RWPE2 (cell line): ENCODE measurements at regions not wholly inside any gene's neighbourhood (a gene's known extent, or its start where the extent isn't known, plus 50 kb on each side); places are given as distances from the start of the nearest gene placed in this dataset.
A peak's percentile ranks its signal among the peaks of the same experiment; 100 is the strongest.

Source experiments
- ATAC-seq: fragments of 200-7000 bp; cut with Tn5 transposase; 3 replicates; pipeline ENCODE4 v1.9.1; 2021; ENCODE audit warnings: low read depth
- DNase-seq: peaks from one replicate; pipeline ENCODE4 v3.0.0-alpha.2; 2020; ENCODE audit warnings: low spot score
- H3K27ac ChIP-seq: fragments of 450-650 bp; 2 replicates; pipeline ENCODE4 v1.5.1; 2017; ENCODE audit warnings: mild to moderate bottlenecking; ENCODE audit not compliant: poor library complexity, severe bottlenecking
- H3K27me3 ChIP-seq: fragments of 250-450 bp; sonication (Bioruptor Pico); 2 replicates; pipeline ENCODE4 v1.5.1; 2021; ENCODE audit warnings: mild to moderate bottlenecking, moderate library complexity; ENCODE audit not compliant: insufficient read depth, poor library complexity, severe bottlenecking
- H3K36me3 ChIP-seq: fragments of 250-450 bp; sonication (Bioruptor Pico); 2 replicates; pipeline ENCODE4 v1.5.1; 2020; ENCODE audit warnings: low read depth, mild to moderate bottlenecking, moderate library complexity
- H3K4me1 ChIP-seq: fragments of 250-450 bp; sonication (Bioruptor Pico); 2 replicates; pipeline ENCODE4 v1.5.1; 2021; ENCODE audit warnings: mild to moderate bottlenecking, moderate library complexity; ENCODE audit not compliant: insufficient read depth, poor library complexity, severe bottlenecking
- H3K4me3 ChIP-seq: fragments of 250-450 bp; sonication (Bioruptor Pico); 2 replicates; pipeline ENCODE4 v1.5.1; 2021; ENCODE audit warnings: mild to moderate bottlenecking, moderate library complexity; ENCODE audit not compliant: severe bottlenecking
- H3K9me3 ChIP-seq: fragments of 250-450 bp; sonication (Bioruptor Pico); 2 replicates; pipeline ENCODE4 v1.5.1; 2021; ENCODE audit warnings: mild to moderate bottlenecking, moderate library complexity; ENCODE audit not compliant: severe bottlenecking
- TF ChIP-seq, protein P1 (sequence below): fragments of 450-650 bp; IDR thresholded peaks from one replicate; pipeline ENCODE4 v1.5.1; 2017; ENCODE audit warnings: mild to moderate bottlenecking, moderate library complexity; ENCODE audit not compliant: poor library complexity, severe bottlenecking

DNA sequence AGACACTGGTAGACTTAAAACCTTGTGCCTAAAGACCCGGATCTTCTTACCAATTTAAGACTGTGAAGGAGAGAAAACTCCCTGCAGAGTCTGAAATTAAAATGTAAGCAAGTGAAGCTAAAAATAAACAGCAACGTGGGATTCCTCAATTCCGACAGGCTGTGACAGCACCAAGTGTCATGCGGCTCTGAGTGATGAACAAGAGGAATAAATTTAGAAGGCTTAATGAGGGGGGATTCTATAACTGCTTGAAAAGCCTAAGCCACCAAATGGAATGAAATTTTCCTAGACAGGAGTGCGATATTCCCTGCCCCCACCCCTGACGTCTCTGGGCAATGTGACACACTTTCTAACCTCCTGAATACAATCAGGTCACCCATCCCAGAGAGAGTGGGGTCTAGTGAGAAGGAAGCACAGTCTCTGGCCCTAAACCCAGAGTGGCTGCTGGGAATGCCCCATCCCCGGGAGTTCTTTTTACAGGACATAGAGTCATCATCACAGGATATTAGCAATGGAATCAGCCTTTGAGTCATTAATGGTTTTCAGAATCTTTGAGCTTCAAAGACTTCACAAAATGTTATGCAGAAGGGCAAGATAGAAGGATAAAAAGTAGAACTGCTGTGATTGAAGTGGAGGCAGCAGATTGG is 114.3 kb downstream of the EDEM1 start:
- ATAC-seq: peak; percentile 50; the same call in 1 of the 3 replicates
- Histone ChIP-seq H3K27ac (no peak overlapping the region), H3K27me3 (no peaks in the 10 kb centered on the region), H3K4me1 (no peaks in the 10 kb centered on the region), H3K9me3 (no peaks in the 10 kb centered on the region), H3K36me3 (no peaks in the 10 kb centered on the region), H3K4me3 (no peak overlapping the region)
- no peak for DNase-seq
- TF ChIP-seq, protein P1, sequence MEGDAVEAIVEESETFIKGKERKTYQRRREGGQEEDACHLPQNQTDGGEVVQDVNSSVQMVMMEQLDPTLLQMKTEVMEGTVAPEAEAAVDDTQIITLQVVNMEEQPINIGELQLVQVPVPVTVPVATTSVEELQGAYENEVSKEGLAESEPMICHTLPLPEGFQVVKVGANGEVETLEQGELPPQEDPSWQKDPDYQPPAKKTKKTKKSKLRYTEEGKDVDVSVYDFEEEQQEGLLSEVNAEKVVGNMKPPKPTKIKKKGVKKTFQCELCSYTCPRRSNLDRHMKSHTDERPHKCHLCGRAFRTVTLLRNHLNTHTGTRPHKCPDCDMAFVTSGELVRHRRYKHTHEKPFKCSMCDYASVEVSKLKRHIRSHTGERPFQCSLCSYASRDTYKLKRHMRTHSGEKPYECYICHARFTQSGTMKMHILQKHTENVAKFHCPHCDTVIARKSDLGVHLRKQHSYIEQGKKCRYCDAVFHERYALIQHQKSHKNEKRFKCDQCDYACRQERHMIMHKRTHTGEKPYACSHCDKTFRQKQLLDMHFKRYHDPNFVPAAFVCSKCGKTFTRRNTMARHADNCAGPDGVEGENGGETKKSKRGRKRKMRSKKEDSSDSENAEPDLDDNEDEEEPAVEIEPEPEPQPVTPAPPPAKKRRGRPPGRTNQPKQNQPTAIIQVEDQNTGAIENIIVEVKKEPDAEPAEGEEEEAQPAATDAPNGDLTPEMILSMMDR: no peak

DNA sequence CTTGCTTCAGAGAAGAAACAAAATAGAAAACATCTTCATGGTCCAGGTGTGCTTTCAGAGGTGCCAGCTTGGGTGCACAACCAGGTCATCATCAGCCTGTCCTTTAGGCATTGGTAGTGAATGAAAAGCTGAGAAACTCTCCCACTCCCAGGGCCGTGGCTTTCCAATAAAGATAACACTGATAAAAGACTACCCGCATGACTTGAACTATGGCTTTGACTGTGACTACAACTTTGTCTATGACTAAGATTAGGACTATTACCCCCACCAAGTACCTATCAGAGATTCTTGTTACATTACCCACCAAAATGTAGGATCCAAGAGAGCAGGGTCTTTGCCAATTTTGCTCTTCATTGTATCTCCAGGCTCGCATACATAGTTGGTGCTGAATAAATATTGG is 115.2 kb downstream of the EDEM1 start:
- Histone ChIP-seq H3K27me3 (no peaks in the 10 kb centered on the region), H3K4me3 (no peak overlapping the region), H3K27ac (no peak overlapping the region), H3K36me3 (no peaks in the 10 kb centered on the region), H3K9me3 (no peaks in the 10 kb centered on the region), H3K4me1 (no peaks in the 10 kb centered on the region)
- TF ChIP-seq, protein P1: no peak
- ATAC-seq (no peak), DNase-seq (no peak)

DNA sequence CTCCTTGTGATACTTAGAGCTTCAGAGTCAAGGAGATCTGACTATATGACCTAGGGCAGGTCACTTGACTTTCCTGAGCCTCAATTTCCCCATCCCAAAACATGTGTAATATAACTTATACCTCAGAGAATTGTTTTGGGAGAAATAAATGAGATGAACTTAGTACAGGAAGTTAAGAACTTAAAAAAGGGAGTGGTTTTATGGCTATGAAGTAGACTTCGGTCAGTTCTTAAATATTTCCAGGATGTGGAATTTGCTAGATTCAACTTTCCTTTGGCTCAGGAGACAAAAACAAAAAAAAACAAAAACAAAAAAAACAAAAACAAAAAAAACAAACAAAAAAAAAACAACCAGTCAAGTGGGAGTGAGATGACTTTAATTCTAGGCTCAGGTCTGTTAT is 116.7 kb downstream of the EDEM1 start:
- DNase-seq (no peak), ATAC-seq (no peak)
- no peak overlapping the region for H3K27ac ChIP-seq
- H3K9me3 ChIP-seq: no peaks in the 10 kb centered on the region
- H3K27me3 ChIP-seq: no peaks in the 10 kb centered on the region
- no peaks in the 10 kb centered on the region for H3K4me1 ChIP-seq
- H3K36me3 ChIP-seq: no peaks in the 10 kb centered on the region
- TF ChIP-seq, protein P1: no peak
- no peak overlapping the region for H3K4me3 ChIP-seq

- Histone ChIP-seq H3K27ac (no peak overlapping the region), H3K4me3 (no peak overlapping the region), H3K27me3 (no peaks in the 10 kb centered on the region), H3K9me3 (no peaks in the 10 kb centered on the region), H3K4me1 (no peaks in the 10 kb centered on the region), H3K36me3 (no peaks in the 10 kb centered on the region)
- TF ChIP-seq, protein P1: peak; percentile 85
- peak; percentile 83 for ATAC-seq
- no peak for DNase-seq
These were observed 117.5 kb downstream of the EDEM1 start for GRCh38 chr3:5304789-5305683.

GRCh38 chr3:5305684-5305989 is 118.1 kb downstream of the EDEM1 start:
- no peak overlapping the region for H3K27ac ChIP-seq
- ATAC-seq: no peak

More at GRCh38 chr3:5305684-5305989, 118.1 kb downstream of the EDEM1 start:
- H3K4me3 ChIP-seq: no peak overlapping the region
- H3K27me3 ChIP-seq: no peaks in the 10 kb centered on the region
- H3K36me3 ChIP-seq: no peaks in the 10 kb centered on the region
- no peaks in the 10 kb centered on the region for H3K4me1 ChIP-seq
- TF ChIP-seq, protein P1: peak; percentile 61
- H3K9me3 ChIP-seq: no peaks in the 10 kb centered on the region
- no peak for DNase-seq
